ENCODE measurements at regions not wholly inside any gene's neighbourhood (a gene's known extent, or its start where the extent isn't known, plus 50 kb on each side); places are given as distances from the start of the nearest gene placed in this dataset.

DNA sequence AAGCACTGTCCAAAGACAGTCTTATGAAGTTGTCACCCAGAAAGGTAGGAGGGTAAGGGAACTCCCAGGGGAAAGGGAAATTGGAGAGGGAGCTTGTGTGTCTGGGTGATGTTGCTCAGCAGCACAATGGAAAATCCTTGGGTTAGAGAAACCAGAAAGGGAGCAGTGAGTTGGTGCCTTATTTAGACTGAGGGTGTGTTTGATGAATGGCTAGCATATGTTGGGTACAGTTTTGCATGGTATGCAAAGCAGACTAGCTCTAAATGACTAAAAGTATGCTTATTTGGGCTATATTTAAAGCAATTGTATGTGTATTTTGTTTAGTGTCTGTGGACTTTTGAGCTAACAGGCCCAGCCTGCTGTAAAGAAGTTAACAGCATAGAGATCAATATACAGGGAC lies 2884.6 kb upstream of the PCDH20 start:
- Histone ChIP-seq H3K4me2 (ENCODE audit: low read depth, low read length, poor library complexity, severe bottlenecking) (no peak overlapping the region), H3K79me2 (ENCODE audit: insufficient read depth, low read length) (no peaks in the 10 kb centered on the region), H2AFZ (ENCODE audit: low read length) (no peak overlapping the region), H3K4me1 (ENCODE audit: insufficient read depth, low read length, poor library complexity, severe bottlenecking) (no peaks in the 10 kb centered on the region), H3K36me3 (ENCODE audit: insufficient read depth, low read length) (no peaks in the 10 kb centered on the region), H3K9me3 (ENCODE audit: insufficient read depth, low read depth, low read length) (no peaks in the 10 kb centered on the region), H3K27me3 (ENCODE audit: insufficient read depth, low read length, poor library complexity, severe bottlenecking) (no peaks in the 10 kb centered on the region), H4K20me1 (ENCODE audit: insufficient read depth, low read length, poor library complexity, severe bottlenecking) (no peaks in the 10 kb centered on the region), H3K9ac (ENCODE audit: low read depth, low read length, poor library complexity, severe bottlenecking) (no peak overlapping the region), H3F3A (ENCODE audit: low read depth) (no peaks in the 10 kb centered on the region), H3K9me2 (replicated peaks; ENCODE audit: low read depth, low read length) (no peaks in the 10 kb centered on the region), H3K4me3 (ENCODE audit: low read length, poor library complexity, severe bottlenecking) (no peak overlapping the region)
- TF ChIP-seq, protein P1, sequence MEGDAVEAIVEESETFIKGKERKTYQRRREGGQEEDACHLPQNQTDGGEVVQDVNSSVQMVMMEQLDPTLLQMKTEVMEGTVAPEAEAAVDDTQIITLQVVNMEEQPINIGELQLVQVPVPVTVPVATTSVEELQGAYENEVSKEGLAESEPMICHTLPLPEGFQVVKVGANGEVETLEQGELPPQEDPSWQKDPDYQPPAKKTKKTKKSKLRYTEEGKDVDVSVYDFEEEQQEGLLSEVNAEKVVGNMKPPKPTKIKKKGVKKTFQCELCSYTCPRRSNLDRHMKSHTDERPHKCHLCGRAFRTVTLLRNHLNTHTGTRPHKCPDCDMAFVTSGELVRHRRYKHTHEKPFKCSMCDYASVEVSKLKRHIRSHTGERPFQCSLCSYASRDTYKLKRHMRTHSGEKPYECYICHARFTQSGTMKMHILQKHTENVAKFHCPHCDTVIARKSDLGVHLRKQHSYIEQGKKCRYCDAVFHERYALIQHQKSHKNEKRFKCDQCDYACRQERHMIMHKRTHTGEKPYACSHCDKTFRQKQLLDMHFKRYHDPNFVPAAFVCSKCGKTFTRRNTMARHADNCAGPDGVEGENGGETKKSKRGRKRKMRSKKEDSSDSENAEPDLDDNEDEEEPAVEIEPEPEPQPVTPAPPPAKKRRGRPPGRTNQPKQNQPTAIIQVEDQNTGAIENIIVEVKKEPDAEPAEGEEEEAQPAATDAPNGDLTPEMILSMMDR (conservative IDR thresholded peaks at IDR 0.05; ENCODE audit: low read length) = no peak
- no peak for TF ChIP-seq EZH2phosphoT487 (IDR thresholded peaks at IDR 0.05; ENCODE audit: borderline replicate concordance)

DNA sequence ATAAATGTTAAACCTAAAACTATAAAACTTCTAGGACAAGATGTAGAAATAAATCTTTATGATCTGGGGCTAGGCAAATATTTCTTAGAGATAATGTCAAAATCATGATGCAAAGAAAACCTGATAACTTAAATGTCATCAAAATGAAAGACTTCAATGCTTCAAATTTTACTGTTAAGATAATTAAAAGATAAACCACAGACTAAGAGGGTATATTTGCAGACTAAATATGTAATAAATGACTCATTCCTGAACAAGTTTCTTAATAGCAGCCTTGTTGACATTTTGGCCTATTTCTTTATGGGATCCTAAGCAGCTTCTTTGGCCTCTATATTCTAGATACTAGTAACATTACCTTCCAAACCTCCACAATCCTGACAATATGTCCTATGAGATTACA lies 2878.3 kb upstream of the PCDH20 start:
- Histone ChIP-seq H3K36me3 (ENCODE audit: insufficient read depth, low read length) (no peaks in the 10 kb centered on the region), H4K20me1 (ENCODE audit: insufficient read depth, low read length, poor library complexity, severe bottlenecking) (no peaks in the 10 kb centered on the region), H3K27me3 (ENCODE audit: insufficient read depth, low read length, poor library complexity, severe bottlenecking) (no peaks in the 10 kb centered on the region), H3K9me2 (replicated peaks; ENCODE audit: low read depth, low read length) (no peaks in the 10 kb centered on the region), H3K9me3 (ENCODE audit: insufficient read depth, low read depth, low read length) (no peaks in the 10 kb centered on the region), H3K4me3 (ENCODE audit: low read length, poor library complexity, severe bottlenecking) (no peak overlapping the region), H3K79me2 (ENCODE audit: insufficient read depth, low read length) (no peaks in the 10 kb centered on the region), H3K4me2 (ENCODE audit: low read depth, low read length, poor library complexity, severe bottlenecking) (no peak overlapping the region), H2AFZ (ENCODE audit: low read length) (peak overlapping the region; percentile 2; the same call in 1 of the 2 replicates), H3K4me1 (ENCODE audit: insufficient read depth, low read length, poor library complexity, severe bottlenecking) (no peaks in the 10 kb centered on the region), H3F3A (ENCODE audit: low read depth) (no peaks in the 10 kb centered on the region), H3K9ac (ENCODE audit: low read depth, low read length, poor library complexity, severe bottlenecking) (no peak overlapping the region)
- TF ChIP-seq, protein P1 (conservative IDR thresholded peaks at IDR 0.05; ENCODE audit: low read length) = no peak
- no peak for TF ChIP-seq EZH2phosphoT487 (IDR thresholded peaks at IDR 0.05; ENCODE audit: borderline replicate concordance)

DNA sequence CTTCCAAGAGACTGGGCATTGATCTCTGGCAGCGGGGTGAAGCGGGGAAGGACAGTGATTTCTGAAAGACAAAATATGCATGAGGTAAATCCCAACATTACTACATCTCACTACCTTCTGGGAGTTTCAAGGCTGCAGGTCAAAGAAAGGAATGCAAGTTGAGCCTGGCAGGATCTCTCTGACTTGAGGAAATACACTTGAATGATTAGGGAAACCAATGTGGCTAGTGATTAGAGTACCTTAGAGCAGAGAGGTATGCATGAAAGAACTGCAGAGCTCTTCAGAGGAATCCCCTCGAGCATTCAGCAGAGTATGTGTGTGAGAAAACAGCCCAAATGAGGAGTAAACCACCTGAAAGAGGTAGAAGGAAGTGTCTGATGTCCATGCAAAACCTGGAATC lies 2874.1 kb upstream of the PCDH20 start:
- Histone ChIP-seq H3K4me2 (ENCODE audit: low read depth, low read length, poor library complexity, severe bottlenecking) (no peak overlapping the region), H3F3A (ENCODE audit: low read depth) (no peaks in the 10 kb centered on the region), H3K36me3 (ENCODE audit: insufficient read depth, low read length) (no peaks in the 10 kb centered on the region), H2AFZ (ENCODE audit: low read length) (no peak overlapping the region), H3K79me2 (ENCODE audit: insufficient read depth, low read length) (no peaks in the 10 kb centered on the region), H3K4me3 (ENCODE audit: low read length, poor library complexity, severe bottlenecking) (no peak overlapping the region), H3K9me3 (ENCODE audit: insufficient read depth, low read depth, low read length) (no peaks in the 10 kb centered on the region), H4K20me1 (ENCODE audit: insufficient read depth, low read length, poor library complexity, severe bottlenecking) (no peaks in the 10 kb centered on the region), H3K4me1 (ENCODE audit: insufficient read depth, low read length, poor library complexity, severe bottlenecking) (no peaks in the 10 kb centered on the region), H3K9ac (ENCODE audit: low read depth, low read length, poor library complexity, severe bottlenecking) (no peak overlapping the region), H3K27me3 (ENCODE audit: insufficient read depth, low read length, poor library complexity, severe bottlenecking) (no peaks in the 10 kb centered on the region), H3K9me2 (replicated peaks; ENCODE audit: low read depth, low read length) (no peaks in the 10 kb centered on the region)
- TF ChIP-seq, protein P1 (conservative IDR thresholded peaks at IDR 0.05; ENCODE audit: low read length) = no peak
- no peak for TF ChIP-seq EZH2phosphoT487 (IDR thresholded peaks at IDR 0.05; ENCODE audit: borderline replicate concordance)

All from Loucy (cell line).